Activated naive CD8-positive, alpha-beta T cell treated with anti-CD3 and anti-CD28 coated beads, Interleukin-2, amount 50 U/mL, for 16 hours (primary cell): ENCODE measurements at regions not wholly inside any gene's neighbourhood (a gene's known extent, or its start where the extent isn't known, plus 50 kb on each side); places are given as distances from the start of the nearest gene placed in this dataset.

Experiments used
- DNase-seq: peaks from one replicate; pipeline ENCODE4 v3.0.0-alpha.2; 2020; ENCODE audit warnings: low read depth, low spot score

GRCh38 chrX:110408949-110409588 lies 50.4 kb downstream of the RTL9 start:
- DNase-seq, result no peak

- no peak for DNase-seq
Measured at GRCh38 chrX:110409925-110410324, 51.3 kb downstream of the RTL9 start.

- no peak for DNase-seq
Measured at GRCh38 chrX:110410603-110411002, 52.0 kb downstream of the RTL9 start.

GRCh38 chrX:110412971-110413726 lies 54.5 kb downstream of the RTL9 start:
- DNase-seq, result peak; percentile 3

- no peak for DNase-seq
Measured at GRCh38 chrX:110413727-110414124, 55.1 kb downstream of the RTL9 start.

GRCh38 chrX:110414273-110414672 lies 55.6 kb downstream of the RTL9 start:
- DNase-seq, result no peak

GRCh38 chrX:110414679-110415439 lies 56.2 kb downstream of the RTL9 start:
- no peak for DNase-seq

GRCh38 chrX:110415440-110416170 lies 57.0 kb downstream of the RTL9 start:
- DNase-seq, result no peak

- no peak for DNase-seq
Measured at GRCh38 chrX:110417128-110417527, 58.5 kb downstream of the RTL9 start.

GRCh38 chrX:110418316-110419235 lies 59.9 kb downstream of the RTL9 start:
- no peak for DNase-seq

- no peak for DNase-seq
Measured at GRCh38 chrX:110419512-110419911, 60.9 kb downstream of the RTL9 start.

- DNase-seq, result no peak
Measured at GRCh38 chrX:110420771-110421499, 62.3 kb downstream of the RTL9 start.

GRCh38 chrX:110421500-110422455 lies 63.1 kb downstream of the RTL9 start:
- no peak for DNase-seq

- no peak for DNase-seq
Measured at GRCh38 chrX:110425222-110426154, 66.8 kb downstream of the RTL9 start.

- no peak for DNase-seq
Measured at GRCh38 chrX:110426155-110426504, 67.5 kb downstream of the RTL9 start.

GRCh38 chrX:110427076-110427475 lies 68.4 kb downstream of the RTL9 start:
- no peak for DNase-seq

GRCh38 chrX:110428144-110428543 lies 69.5 kb downstream of the RTL9 start:
- no peak for DNase-seq
